Left renal pelvis (tissue), 4 donors: ENCODE measurements at regions not wholly inside any gene's neighbourhood (a gene's known extent, or its start where the extent isn't known, plus 50 kb on each side); places are given as distances from the start of the nearest gene placed in this dataset.
"Not testable (repeated sequence)": the region's sequence is repeated elsewhere in the genome, so short reads cannot be mapped to it uniquely, and the experiment has no call there.

Experiments used
- DNase-seq, 4 donors: peaks; one replicate each; pipeline ENCODE4 v3.0.0-alpha.2; 2013; ENCODE audit warnings: low read depth in 4 of 4, low spot score in 3 of 4

DNA sequence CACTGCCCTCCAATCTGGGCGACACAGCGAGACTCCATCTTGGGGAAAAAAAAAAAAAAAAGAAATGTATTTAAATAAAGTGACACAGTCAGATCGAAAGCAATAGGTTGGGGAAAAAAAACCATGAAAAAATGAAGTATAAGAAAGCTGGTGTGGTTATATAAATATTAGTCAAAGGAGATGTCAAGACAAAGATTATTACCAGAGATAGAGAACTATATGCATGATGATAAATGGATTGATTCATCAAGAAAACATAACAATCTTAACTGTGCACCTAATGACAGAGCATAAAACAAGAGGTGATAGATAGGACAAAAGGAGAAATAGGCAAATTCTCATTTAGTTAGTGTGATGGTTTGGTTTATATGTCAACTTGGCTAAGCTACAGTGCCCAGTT lies 146.9 kb upstream of the AHI1 start:
- no peak for DNase-seq

DNA sequence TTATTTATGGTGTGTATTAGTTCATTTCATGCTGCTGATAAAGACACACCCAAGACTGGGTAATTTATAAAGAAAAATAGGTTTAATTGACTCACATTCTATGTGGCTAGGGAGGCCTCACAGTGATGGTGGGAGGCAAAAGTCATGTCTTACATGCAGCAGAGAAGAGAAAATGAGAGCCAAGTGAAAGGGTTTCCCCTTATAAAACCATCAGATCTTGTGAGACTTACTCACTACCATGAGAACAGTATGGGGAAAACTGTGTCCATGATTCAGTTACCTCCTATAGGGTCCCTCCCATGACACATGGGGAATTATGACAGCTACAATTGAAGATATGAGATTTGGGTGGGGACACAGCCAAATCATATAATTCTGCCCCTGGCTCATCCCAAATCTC lies 150.0 kb upstream of the AHI1 start:
- DNase-seq = no peak

DNA sequence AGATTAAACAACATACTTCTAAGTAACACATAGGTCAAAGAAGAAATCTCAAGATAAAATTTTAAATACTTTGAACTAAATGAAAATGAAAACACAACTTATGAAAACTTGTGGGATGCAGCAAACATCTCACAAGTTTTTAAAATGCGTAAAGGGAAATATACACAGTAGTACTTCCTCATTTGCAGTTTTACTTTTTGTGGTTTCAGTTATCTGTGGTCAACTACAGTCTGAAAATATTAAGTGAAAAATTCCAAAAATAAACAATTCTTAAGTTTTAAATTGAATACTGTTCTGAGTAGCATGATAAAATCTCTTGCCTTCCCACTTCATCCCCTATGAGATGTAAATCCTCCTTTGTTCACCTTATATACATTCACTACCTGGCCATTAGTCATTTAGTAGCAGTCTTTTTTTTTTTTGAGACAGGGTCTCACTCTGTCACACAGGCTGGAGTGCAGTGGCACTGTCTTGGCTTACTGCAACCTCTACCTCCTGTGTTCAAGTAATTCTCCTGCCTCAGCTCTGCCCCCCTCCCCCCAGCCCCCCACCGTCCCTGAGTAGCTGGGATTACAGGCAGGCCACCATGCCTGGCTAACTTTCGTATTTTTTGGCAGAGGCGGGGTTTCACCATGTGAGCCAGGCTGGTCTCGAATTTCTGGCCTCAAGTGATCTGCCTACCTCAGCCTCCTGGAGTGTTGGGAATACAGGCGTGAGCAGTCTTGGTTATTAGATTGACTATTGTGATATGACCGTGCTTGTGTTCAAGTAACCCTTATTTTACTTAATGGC lies 154.6 kb upstream of the AHI1 start:
- no peak for DNase-seq

DNA sequence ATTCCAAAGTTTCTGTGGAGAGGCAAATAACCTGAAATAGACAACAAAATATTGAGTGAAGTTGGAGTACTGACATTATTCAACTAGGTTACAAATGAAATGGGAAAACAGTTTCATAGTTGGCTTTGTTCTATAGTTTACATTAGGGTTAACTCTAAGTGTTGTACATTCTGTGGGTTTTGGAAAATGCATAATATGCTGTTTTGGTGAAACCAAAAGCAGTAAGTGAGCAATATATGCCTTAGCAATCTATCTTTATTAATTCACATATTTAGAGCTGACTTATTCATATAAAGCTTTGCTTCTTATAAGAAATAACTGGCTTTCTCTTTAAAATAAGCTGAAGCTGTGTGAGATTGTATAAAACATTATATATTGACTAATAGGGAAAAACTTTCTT lies 157.5 kb upstream of the AHI1 start:
- no peak for DNase-seq

- no peak for DNase-seq
These were observed 159.7 kb upstream of the AHI1 start for GRCh38 chr6:135657207-135657606.

DNA sequence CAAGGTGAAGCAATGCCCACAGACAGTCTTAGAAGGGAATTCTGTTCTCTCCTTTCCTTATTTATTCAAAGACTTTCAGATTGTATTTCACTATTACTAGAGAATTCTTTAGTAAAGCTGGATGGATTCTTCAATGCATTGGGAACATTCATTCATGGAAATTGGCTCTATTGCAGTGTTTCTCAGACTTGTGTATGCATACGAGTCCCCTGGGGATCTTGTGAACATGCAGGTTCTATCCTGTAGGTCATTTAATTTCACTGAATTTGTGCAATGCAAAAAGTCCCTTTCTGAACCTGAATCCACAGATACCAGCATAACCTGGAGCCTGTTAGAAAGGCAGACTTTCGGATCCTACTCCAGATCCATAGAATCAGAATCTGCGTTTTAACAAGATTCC lies 160.9 kb upstream of the AHI1 start:
- DNase-seq = no peak

DNA sequence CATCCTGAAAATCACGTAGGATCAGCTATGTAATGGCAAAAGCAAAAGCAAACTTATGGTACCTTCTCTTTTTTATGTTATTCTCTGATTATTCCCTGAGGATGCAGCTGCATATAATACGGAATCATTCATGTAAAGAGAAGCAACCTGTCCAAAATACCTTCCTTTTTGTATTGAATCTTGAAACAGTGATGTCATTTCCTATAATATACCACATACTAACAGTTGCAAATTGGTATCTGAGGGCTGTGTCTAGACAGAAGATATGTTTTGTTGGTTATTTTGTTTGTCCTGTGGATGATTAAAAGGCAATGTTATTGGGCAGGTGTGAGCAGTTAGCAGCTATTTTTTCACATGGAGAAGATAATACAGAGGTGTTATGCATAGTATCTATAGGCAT lies 161.4 kb upstream of the AHI1 start:
- no peak for DNase-seq

- DNase-seq = no peak
These were observed 167.0 kb upstream of the AHI1 start for GRCh38 chr6:135664527-135664926.

GRCh38 chr6:135665935-135666334 lies 168.4 kb upstream of the AHI1 start:
- no peak for DNase-seq

- DNase-seq = no peak
These were observed 170.3 kb upstream of the AHI1 start for GRCh38 chr6:135667691-135668455.

DNA sequence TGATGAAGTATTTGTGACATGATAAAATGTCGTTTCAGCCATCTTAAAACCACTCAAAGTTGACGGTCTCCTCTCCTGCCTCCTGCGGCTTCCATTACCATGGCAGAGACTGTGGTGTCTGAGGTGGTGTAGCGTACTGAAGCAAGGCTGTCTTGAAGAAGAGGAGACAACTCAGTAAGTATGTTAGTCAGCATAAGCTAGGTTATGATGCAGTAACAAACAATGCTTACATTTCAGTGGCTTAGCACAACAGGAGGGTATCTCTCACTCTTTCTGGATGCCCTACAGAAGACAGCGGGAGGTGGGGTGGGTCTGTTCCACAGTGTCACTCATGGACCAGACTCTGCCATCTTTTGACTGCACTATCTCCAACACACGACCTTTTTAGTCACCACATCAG lies 174.7 kb upstream of the AHI1 start:
- DNase-seq = no peak

- no peak for DNase-seq
These were observed 176.2 kb upstream of the AHI1 start for GRCh38 chr6:135673501-135674309.

GRCh38 chr6:135675026-135675425 lies 176.5 kb upstream of the PDE7B start:
- DNase-seq = no peak

DNA sequence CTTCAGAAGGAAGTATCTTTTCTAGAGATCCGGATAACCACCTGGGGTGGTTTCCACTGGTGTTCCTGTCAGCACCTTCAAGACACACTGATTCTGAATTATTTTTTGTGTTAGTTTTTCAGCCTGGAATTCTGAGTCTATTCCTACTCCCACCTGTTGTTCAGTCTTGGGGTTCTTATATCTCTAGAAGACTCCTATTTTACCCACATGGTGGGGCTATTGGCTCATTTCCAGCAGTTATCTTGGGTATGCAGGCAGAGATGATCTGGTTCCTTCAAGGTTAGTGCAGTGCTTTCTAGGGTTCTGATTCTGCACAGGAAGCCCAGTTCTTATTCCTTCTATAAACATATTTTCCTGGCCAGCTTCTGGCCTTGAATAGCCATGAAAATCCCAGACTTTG lies 175.6 kb upstream of the PDE7B start:
- peak in 1 of 4 donors; percentile 44 for DNase-seq

DNA sequence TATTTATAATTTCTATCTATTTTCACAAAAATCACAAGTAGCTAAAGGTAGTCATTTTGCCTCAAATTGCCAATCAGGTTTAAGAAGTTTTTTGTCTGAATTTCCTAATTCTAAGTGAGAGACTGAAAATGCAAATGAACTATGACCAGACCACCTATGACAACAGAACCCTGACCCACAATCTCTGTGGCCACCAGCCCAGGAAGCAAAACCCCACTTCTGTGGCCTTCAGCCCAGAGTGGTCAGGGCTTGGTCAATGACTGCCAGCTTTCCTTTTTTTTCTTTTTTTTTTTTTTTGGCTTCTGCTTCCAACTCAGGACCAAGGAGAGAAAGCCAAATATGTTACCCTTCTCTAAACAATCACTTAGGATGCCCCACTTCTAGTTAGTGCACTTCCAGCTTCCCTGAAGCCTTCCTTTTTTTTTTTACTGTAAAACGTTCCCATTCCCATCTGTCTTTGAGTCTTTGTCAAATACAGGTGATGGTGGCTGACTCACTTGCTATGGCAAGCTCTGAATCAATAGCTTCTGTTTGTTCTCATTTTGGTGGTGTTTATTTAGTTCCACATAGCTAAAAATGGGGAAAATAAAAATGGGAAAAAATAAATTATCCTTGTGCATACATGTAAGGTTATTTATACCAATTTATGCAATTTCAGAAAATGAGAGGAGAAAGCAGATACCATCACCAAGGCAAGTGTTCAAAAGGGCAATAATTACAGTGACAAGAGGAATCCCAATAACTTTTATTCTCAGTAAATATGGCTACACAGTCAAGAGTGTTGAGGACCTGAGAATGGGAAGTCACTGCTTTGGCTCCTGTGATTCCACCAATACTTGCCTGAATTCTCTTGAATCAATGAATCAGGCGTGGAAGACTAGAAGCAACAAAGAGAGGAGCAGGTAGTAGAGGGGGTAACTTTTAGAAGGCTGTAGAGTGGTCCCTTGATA lies 170.3 kb upstream of the PDE7B start:
- no peak for DNase-seq

- no peak for DNase-seq
These were observed 164.7 kb upstream of the PDE7B start for GRCh38 chr6:135686784-135687301.

GRCh38 chr6:135688476-135688875 lies 163.0 kb upstream of the PDE7B start:
- not testable (repeated sequence) for DNase-seq

DNA sequence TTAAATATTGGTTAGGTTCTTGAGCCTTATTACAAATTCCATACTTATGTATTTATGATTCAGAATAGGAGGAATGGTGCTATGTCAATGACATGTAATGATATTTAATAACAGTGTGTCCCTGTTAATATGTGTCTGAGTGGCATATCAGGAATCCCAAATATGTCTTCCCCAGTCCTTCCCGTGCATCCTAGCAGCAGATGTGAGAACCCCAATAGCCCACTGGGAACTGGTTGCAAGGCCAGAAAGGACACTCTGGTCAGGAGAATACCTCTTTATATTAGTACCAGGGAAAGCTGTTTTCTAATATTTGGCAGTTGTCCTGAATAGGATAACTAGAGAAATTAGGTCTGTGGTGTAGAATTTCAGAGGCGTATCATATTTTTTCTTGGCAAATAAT lies 159.1 kb upstream of the PDE7B start:
- DNase-seq = no peak

- DNase-seq = no peak
These were observed 157.6 kb upstream of the PDE7B start for GRCh38 chr6:135693811-135694370.

DNA sequence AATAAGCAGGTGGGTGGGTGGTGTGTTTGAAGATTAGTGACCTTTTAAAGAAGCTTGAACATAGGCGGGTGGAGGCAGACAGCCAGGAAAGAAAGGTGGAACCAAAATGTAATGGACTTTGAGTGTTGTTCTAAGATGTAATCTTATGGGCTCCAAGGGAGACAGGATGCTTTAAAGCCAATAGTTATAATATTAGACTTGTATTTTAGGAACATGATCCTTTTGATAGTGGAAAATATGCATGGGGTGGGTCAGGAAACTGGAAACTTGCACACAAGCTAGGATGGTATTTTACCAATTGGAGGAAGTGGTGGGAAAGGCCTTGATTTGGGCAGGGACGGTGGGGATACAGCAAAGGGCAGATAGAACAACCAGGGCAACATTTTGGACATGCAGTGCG lies 151.8 kb upstream of the PDE7B start:
- no peak for DNase-seq
